Activated CD4-positive, alpha-beta T cell treated with anti-CD3 and anti-CD28 coated beads, Interleukin-2, amount 50 U/mL, for 4 hours (primary cell): ENCODE measurements at regions not wholly inside any gene's neighbourhood (a gene's known extent, or its start where the extent isn't known, plus 50 kb on each side); places are given as distances from the start of the nearest gene placed in this dataset.

Source experiments
- DNase-seq, 2 experiments: peaks; one replicate each; pipeline ENCODE4 v3.0.0-alpha.2; 2020

DNA sequence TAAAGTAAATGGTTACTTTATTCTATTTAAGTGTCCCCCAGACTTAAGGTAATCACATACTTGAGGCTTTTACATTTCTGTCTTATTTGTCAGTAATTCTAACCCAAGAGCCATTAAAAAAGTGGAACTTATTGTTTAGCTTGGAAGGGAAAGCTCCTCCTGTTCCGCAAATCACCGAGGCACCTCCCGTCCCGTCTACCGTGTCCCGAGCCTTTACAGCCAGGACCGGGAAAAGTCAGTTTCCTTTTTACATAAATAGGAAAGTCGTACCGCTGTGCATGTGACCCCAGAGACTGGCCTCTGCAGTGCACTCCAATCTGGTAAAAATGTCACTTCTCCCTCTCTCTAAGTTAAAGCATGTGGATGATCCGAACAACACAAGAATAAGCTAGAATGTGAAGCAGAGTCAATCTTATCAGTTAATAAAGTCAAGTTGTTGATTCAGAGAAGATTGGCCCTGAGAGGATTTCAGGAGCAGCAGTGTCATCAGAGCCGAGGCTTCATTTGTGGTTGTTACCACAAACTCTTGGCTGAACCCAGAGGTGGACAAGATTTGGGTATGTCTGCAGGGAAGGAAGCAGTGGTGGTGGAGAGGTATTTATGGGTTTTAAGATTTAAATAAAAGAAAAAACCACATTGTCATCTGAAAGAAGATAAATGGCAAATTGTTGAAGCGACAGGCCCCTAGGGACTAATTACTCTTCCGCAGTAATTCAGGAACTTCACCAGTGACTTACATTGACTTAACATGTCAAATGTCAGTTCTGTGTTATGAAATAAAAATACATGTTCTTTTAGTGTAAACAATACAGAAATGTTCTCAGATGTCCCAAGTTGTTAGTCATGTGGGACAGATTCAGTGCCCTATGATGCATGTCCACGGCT is 316.6 kb upstream of the ZNF32 start:
- DNase-seq = no peak

DNA sequence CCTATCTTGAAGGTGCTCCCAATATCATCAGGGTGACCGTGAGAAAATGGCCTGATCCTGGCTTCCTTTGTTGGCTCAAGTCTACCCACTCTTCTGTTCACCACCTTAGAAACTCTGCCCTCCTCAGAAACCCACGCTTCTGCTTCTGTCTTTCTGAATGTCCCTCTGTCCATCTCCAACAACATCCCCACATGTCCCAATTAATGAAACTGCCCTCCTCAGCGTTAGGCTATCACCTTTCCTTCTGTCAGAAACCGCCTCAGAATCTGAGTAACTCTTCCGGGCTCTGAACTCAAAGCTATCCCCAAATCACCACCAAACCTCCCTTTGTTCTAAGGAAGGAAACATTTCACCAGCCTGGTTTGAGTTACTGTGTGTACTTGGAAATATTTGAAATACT is 315.8 kb upstream of the ZNF32 start:
- no peak for DNase-seq

DNA sequence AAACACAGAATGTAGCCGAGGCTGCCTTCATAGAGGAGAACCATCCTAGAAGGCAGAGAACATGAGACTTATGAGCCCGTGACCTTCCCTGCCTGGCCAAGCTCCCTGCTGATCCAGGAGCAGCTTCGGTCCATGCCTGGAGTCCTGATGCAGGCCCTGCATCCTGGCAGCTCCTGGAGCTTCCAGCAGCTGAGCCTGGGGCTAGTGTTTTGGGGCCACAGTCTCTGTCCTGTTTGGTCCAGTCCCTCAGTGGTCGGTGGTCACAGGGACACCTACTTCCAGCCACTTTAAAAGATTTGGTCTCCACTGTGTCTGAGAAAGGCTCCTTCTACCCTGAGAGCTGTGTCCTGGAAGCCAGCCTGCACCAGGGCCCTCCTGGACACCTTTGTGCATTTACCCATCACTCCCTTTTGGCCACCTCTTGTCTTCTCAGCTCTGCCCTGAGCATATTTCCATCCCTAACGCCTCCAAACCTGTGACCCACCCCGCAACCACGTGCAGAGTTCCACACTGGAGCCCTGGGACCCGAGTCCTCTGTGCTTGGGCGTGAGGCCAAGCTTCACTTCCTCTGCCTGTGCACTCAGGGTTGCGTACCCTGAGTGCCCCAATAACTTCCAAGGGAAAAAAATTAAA is 315.2 kb upstream of the ZNF32 start:
- no peak for DNase-seq

DNA sequence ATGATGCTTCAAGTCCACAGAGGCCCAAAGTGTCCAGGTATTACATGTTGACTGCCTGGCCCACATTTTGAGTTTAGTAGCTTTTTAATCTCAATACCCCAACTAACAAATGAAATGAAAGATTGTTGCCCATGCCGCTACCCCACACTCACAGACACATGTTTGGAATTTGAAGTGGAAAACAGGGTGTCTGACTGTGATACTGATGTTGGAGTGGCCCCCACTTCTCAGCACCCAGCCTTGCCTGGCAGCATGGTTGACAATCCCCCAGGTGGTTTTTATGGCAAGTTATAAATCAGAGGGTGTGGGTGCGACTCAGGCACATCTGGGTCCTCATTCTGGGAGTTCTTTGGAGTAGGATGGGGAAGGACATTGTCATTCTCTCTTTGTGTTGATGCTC is 314.7 kb upstream of the ZNF32 start:
- no peak for DNase-seq

DNA sequence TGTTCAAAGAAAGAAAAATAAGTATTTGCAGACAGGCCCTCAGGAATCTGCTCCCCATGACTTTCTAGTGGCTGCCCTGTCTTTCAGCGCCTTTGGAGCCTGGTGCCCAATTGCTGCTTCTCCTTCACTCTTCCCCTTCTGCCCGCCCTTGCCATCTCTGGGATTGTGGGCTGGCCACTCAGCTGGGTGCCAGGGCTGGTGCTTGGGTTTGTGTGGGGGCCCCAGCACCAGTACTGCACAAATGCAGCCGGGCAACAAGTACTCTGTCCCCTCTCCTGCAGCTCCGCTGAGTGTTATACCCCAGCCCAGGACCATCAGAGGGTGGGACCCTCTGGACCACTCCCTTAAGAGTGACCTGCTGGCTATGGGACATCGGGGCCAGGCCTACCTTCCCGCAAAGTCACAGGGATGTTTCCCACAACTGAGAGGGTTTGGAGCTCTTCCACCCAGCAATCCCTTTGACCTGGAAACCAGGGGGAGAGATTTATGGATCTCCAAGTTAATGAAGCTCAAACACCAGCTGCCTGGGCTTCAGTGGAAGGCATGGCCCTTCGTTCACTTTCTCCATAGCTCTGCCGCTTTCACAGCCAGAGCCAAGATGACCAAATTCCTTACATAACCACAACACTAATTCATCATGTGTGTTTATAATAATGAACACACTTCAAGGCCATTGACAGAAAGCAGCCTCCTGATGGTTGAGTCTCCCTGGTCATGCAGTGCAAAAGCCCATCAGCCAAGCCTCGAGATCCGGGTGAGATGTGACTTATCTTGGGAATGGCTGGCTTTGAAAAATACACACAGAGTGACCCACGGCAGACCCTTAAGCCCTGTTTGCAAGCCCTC is 313.9 kb upstream of the ZNF32 start:
- DNase-seq = no peak

DNA sequence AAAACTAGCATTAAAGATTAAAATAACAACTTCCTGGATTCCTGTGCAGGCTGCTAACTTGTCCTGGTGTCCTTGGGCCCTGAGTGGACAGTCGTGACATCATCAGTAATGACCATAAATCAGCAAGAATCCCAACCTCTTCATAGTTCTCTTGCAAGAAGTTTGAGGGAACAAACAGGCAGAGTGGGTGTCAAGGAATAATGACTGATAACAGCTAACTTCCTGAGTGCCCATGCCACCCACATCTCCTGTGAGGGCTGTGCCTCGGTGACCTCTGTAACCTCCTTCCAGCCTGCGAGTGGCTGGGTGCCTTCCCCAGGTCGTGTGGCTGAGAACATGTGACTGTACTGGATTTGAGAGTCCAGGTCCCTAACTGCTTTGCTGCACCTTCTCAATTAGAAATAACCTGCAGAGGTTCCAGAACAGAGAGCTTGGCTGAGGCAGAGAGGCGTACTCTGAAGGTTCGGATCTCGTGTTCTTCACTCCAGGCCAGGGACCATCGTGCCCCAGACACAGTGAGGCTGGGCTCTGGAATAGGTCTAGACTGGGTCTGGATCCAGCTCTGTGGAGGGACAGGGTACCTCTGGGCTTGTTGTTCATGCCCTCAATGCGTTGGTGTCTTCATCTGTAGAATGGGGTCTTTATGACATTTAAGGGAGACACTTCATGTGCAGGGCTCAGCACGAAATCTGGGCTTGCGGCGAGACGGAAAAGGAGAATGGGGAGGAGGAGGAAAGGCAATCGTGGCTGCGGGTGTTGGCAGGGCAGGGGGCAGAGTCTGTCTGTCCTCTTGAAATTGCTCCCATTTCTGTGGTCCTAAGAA is 313.1 kb upstream of the ZNF32 start:
- no peak for DNase-seq

DNA sequence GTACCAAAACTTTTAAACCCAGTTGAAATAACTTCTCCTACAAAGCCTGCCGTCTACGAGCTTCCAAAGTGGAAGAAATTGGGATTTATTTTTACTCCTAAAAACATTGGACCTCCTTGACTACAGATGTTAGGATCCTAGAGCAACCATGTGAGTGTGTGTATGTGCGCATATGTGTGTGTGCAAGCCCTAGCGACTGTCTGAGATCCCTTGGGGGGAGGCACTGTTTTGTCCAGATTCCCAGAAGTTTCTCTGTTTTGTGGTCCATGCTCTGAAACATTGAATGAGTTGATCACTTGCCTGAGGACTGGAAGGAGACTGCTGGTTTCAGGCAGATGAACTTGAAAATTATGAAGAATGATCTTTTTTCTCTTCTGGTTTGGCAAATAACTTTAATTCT is 312.3 kb upstream of the ZNF32 start:
- no peak for DNase-seq

DNA sequence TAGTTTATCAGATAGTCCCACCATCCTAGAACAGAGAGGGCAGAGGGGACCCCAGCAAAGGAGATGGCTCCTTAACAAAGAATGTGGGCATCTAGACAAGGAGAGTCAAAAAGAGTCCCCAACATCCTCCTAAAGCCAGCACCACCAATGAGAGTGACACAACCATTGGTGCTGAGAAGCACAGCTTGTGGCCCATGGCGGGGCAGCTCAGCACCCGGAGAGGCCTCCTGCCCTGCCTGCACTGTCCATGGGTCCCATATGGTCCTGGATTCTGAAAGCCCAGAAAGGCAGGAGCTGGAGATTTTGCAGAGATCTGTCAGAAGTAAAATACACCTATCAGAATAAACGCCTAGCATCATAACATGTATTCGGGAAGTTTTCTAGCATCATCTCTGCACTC is 311.8 kb upstream of the ZNF32 start:
- DNase-seq = no peak

DNA sequence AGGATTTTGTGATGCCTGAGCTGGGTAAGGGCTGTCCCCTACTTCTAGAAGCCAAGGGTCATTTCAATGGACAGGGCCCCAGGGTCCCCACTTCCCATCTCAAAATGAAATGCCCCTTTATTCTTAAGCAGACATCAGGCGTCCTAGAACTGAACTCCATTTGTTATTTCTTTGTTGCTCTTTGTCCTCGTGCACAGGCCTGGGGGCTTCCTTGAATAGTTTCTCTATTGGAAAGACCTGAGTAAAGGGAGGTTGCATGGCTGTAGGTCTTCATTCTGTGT is 311.4 kb upstream of the ZNF32 start:
- no peak for DNase-seq

DNA sequence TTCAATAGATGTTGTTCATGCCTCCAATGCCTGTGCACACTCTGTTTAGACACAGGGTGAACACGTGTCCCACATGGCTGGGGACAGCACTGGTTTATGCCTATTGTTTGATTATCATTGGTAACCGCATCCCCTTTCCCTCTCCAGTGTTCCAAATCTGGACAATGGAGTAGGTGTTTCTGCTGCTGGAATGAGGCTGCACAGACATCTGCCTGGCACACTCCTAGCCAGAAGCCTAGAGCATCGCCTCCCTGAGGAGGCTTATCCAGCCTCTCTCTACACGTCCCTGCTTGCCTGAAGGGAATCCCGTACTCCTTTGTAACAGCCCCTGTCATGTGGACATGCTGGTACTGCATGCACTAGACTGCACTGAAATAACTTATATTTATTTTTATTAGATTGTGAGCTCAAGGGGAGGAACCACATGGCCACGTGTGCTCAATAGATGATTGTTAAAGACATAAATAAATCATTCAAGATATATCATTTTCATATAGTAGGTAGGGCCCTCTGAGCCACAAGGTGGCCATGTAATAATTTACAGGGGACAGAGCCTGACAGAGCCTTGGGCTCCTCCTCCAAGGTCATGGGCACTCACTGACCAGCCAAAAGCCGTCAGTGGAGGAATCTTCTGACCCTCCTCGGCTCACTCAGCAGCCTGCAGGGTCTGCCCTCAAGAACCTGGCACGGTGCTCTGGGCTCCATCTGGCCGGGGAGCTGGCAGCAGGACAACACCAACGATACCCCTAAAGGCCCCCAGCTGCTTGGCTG is 310.9 kb upstream of the ZNF32 start:
- no peak for DNase-seq

DNA sequence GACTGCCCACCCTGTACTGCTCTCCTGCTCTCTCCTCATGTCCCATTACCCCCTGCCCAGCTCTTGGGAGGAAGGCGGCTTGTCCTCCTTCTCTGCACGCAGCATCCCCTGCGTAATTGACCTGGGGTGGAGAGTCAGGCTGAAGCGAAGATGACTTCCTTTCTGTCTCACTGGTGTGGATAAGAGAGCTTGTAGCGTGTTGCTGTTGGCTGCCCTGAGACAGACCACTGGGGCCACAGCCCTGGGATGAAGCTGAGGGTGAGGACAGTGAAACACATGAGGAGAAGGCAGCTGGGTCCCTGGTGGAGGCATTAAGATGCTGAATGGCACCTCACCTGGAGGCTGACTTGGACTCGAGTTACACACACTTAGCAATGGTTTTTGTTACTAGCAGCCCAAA is 310.3 kb upstream of the ZNF32 start:
- DNase-seq = no peak

DNA sequence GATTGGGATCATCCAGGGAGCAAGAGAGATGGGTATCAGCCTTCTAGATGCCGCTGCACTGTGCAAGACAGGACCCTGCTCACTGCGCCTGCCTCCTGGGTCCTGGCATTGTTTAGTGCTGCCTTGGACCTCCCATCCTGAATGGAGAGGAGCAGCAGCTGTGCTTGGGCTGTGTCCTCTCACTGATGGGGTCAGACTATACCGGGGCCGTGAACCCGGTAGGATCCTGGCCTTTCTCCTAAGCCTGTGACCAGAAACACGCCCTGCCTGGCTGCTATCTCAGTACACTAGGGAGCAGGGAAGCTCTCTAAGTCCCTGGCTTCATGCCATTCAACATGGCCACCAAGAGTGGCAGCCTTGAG is 309.4 kb upstream of the ZNF32 start:
- DNase-seq = no peak

DNA sequence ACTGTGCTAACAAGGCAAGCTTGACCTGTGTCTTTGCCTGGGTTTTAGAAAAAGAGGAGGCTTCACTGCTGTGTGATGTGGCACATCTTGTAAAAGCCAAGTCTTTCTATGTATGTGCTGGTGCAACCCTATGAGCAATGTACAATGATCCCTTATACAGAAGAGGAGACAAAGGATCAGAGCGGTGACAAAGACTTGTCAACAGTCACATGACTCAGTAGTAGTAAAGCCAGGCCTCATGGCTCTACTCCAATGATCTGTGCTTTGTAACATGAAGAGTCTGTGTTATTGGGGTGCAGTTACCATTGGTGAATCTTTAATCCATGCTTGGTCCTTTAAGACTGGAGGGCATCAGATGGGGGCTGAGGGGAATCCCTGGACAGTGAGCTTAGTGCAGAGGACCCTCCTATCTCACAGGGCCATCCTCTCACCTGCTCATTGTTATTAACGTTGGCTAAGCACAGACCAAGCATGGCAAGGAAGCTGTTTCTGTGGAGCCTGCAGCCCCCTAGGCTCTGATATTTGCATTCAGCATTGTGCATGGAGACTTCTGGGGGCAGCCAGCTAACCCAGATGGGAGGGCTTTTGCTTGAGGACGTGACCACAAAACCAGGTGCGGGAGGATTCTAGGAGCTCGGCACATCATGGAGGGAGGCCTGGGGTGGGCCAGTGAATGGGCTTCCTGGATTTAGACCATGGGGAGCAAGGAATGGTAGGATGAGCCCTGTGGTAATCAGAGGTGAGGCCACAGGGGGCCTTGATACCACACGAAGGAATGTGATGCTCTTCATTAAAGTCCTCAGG is 308.8 kb upstream of the ZNF32 start:
- DNase-seq = no peak

DNA sequence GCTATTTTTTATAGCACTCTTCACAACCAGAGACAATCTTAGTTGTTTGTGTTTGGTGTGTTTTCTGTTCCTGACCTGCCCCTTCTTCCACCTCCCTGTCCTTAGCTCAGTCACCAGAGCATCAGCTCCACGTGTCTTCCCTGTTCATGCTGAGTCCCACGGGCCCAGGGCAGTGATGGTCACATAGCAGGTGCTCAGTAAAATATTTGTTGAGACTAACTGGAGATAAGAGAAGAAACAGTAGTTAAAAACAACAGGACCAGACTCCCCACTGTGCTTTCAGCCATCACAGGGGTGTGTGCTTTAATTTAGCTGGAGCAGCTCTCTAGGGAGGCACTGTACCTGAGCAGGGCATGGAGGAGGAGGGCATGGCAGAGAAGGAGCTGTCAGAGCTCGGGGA is 307.3 kb upstream of the ZNF32 start:
- DNase-seq = no peak

DNA sequence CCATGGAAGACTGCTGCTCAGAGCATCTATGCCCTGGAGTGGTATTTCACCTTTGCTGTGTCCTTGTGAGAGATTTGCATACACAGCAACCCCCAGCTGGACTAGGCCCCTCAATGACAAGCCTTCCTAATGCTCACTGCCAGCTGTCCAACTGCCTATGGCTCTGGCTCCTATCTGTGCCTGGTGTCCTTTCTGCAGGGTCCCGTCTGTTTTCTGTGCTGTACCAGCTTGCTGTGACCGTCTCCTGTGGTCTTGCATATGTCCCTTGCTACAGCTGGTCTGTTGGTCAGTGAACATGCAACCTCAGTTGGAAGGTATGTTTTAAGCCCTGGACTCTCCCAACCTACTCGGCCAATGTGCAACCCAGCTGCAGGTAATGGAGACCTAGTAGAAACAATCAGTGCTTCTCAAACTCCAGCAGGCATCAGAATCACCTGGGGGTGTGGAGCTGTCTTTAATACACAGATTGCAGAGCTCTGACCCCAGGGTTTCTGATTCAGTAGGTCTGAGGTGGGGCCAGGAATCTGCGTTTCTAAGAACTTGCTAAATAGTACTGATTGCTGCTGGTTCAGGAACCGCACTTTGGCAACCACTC is 306.4 kb upstream of the ZNF32 start:
- no peak for DNase-seq

DNA sequence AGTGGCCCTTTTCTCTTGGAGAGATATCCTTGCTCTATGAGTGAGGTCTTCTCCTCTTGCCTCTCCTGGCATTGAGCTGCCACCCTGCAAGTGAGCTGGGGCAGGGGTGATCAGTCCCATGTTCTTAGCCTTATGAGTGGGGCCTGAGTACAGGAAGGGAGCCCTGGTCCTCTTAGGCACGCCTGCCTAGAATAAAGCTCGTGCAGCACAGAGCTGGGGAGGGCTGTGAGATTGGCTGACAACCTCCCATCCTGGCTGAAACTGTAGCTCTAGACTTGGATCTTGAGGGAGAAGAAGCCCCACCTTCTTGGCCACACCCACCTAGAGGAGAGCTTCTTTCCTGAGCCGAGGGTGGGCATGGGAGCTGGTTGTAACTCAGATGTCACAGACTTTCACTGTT is 305.0 kb upstream of the ZNF32 start:
- no peak for DNase-seq

DNA sequence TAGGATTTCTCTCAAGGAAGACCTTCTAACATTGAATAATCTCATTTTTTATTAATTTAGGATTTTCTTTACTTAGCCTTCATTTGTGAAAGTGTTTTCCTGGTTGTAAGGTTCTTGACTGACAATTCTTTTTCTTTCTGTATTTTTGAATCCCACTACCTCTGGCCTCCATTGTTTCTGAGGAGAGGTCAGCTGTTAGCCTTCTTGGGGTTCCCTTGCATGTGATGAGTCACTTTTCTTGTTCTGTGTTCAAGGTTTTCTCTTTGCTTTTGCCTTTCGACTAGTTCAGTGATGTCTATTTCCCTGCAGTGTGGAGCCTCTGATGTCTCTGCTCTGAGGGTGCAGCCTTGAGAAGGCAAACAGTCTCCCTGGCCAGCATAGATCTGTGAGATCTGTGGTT is 304.1 kb upstream of the ZNF32 start:
- no peak for DNase-seq

DNA sequence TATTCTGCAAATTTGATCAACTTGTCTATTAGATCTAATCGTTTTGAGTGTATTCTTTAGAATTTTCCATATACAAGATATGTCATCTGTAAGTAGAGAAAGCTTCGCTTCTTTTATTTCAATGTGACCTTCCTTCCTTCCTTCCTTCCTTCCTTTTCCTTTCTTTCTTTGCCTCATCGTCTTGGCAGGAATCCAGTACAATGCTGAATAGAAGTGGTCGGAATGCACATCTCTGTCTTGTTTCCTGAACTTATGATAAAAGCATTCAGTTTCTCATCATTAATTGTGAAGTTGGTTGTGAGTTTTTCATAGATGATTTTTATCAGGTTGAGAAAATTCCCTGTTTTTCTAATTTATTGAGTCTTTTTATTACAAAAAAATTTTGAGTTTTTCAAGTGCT is 300.7 kb upstream of the ZNF32 start:
- no peak for DNase-seq

DNA sequence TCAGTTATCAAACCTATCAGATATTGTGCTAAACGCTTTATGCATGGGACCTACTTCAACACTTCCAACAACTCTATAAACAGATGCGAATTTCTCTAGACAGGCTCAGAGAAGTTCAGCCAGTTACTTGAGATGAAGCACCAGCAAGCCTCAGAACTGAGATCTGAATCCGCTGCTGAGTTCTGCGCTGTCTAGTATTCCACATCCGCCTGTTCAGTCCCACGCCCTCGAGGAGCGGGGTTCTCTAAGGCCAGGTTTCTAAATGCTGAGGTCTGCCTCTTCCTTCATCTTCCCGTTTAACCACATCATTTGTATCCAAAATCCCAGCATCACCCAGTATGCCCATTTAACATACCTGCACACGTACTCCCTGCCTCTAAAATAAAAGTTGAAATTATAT is 297.8 kb upstream of the ZNF32 start:
- no peak for DNase-seq

DNA sequence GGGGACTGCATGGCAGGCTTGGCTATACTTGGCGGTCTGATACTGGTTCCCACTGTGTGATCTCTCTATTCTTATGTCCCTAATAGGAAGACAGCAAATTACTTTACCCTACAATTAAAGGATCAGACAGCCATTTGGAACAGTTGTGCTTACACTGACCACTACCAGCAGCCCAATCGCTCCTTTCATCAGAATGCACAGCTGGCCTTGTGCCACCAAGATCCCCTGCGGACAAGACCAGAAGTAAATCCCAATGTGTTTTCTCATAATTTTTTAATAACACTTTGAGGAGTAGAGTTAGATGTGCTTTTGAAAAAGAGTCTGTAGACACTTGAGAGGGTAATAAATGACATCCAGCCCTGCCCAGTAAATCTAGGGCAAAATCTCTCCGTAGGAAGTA is 297.2 kb upstream of the ZNF32 start:
- DNase-seq = no peak

DNA sequence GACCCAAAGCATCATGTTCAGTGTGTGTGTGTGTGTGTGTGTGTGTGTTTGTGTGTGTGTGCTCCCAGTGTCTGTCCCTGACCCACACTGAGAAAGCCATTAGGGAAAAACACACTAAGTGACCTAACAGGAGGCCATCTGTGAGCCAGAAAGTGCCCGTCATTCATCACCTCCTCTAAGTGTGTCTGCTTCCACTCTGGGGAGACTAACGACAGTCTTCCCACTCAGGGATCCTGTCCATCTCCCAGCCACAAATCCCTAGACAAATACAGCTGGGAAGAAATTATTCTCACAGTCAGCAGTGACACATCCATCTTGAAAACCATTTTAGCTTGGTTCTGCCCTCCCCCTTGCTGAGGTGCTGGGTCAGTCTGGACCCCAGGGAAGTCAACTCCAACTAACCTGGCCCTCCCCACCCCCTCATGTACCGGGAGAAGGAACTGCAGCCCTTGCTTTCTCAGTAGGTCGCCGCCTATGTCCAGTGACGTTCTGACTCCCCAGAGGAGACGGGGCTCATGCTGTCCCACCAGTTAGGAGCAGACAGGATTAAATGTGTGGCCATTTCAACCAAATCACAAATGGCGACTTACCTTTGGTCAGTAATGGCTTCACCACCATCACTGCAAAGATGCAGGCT is 296.5 kb upstream of the ZNF32 start:
- DNase-seq = no peak
